ENCODE measurements at regions not wholly inside any gene's neighbourhood (a gene's known extent, or its start where the extent isn't known, plus 50 kb on each side); places are given as distances from the start of the nearest gene placed in this dataset.

DNA sequence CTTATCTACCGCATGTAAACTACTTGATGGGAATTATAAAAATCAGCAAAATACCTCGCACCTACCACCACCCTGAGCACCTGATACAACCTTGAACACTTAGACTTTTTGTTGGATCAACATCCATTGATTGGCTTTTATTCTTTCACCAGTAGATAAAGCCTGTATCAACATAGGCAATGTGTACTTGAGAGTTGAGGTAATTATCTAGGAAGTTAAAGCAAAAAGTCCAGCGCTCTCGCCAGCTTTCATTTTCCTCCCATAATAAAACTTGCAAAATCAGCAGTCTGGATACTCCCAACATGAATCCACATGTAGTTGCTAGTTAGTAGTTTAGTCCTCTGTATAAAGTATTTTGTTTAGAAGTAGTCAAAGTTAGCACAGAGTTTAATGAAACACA lies 132.0 kb upstream of the PRDM1 start:
- H3K4me3 ChIP-seq, result no peak overlapping the region
- no peaks in the 10 kb centered on the region for H3K36me3 ChIP-seq
- intact Hi-C loops (cut with DNase I), result no loop called here
- no peaks in the 10 kb centered on the region for H3K27me3 ChIP-seq (ENCODE audit: low read depth)
- H3K4me1 ChIP-seq, result no peaks in the 10 kb centered on the region
- DNase-seq, result no peak
- no peak for ATAC-seq
- H3K9me3 ChIP-seq, result no peaks in the 10 kb centered on the region
- TF ChIP-seq, protein P1, sequence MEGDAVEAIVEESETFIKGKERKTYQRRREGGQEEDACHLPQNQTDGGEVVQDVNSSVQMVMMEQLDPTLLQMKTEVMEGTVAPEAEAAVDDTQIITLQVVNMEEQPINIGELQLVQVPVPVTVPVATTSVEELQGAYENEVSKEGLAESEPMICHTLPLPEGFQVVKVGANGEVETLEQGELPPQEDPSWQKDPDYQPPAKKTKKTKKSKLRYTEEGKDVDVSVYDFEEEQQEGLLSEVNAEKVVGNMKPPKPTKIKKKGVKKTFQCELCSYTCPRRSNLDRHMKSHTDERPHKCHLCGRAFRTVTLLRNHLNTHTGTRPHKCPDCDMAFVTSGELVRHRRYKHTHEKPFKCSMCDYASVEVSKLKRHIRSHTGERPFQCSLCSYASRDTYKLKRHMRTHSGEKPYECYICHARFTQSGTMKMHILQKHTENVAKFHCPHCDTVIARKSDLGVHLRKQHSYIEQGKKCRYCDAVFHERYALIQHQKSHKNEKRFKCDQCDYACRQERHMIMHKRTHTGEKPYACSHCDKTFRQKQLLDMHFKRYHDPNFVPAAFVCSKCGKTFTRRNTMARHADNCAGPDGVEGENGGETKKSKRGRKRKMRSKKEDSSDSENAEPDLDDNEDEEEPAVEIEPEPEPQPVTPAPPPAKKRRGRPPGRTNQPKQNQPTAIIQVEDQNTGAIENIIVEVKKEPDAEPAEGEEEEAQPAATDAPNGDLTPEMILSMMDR (IDR thresholded peaks at IDR 0.05), result no peak
- H3K27ac ChIP-seq, result no peak overlapping the region

DNA sequence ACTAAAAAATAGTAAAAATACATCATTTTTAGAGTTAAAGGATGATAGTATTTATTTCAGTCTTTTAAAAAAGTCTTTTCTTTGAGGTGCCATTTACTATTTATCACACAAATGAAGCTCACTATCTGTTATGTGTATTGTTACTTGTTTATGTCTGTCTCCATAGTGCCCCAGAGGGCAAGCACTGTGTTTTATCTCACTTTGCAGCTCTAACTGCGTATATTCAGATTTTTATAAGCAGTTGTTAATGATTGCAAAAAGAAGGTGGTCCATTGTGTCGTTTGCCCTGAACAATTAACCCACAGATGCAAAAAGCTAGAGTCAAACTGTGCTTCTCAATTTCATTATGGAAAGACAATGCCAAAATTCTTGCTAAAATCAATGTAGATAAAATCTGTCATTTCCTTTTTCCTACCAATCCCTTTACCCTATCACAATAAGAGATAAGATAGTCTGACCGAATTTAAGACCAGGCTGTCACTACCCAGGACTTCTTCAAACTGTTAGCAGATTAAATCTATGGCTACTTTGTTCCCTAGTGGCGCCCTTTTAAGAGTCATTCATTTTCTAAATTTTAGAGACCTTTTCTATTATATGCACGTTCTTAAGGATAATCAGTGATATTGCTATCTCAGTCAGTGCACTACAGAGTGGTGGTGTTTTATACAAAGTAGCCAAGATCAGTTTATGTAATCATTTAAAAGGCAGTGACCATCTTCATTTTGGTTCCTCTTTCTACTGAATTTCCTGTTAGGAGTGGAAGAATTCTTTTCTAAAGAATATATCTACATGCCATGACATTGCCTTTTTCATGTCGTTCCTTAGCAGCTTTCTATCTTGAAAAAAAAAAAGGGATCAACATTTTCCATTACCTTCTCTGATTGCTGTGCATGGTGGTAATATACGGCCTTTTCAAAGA lies 133.1 kb upstream of the PRDM1 start:
- Histone ChIP-seq H3K4me3 (no peak overlapping the region), H3K27ac (no peak overlapping the region), H3K4me1 (no peaks in the 10 kb centered on the region), H3K9me3 (no peaks in the 10 kb centered on the region), H3K27me3 (ENCODE audit: low read depth) (no peaks in the 10 kb centered on the region), H3K36me3 (no peaks in the 10 kb centered on the region)
- DNase-seq (no peak), ATAC-seq (no peak)
- TF ChIP-seq, protein P1 (IDR thresholded peaks at IDR 0.05), result no peak
- intact Hi-C loops (cut with DNase I), result no loop called here

DNA sequence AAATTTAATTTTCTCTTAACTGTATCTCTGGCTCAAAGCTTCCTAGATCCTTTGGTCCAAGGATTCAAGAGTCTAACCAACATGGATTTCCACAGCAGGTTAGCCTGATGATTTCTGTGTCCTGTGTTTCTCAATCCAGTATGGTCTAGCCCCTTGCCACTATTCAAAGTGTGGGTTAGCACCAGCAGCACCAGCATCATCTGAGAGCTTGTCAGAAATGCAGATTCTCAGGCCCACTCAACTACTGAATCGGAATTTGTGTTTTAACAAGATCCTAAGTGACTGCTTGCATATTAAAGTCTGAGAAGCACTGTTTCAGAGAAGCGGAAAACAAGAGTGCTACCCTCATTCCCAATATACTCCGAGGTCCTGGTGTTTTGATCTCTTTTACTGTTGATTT lies 133.8 kb upstream of the PRDM1 start:
- no peaks in the 10 kb centered on the region for H3K27me3 ChIP-seq (ENCODE audit: low read depth)
- no peaks in the 10 kb centered on the region for H3K4me1 ChIP-seq
- H3K27ac ChIP-seq, result no peak overlapping the region
- no peak overlapping the region for H3K4me3 ChIP-seq
- DNase-seq, result no peak
- TF ChIP-seq, protein P1 (IDR thresholded peaks at IDR 0.05), result no peak
- no peak for ATAC-seq
- intact Hi-C loops (cut with DNase I), result no loop called here
- no peaks in the 10 kb centered on the region for H3K9me3 ChIP-seq
- H3K36me3 ChIP-seq, result no peaks in the 10 kb centered on the region

DNA sequence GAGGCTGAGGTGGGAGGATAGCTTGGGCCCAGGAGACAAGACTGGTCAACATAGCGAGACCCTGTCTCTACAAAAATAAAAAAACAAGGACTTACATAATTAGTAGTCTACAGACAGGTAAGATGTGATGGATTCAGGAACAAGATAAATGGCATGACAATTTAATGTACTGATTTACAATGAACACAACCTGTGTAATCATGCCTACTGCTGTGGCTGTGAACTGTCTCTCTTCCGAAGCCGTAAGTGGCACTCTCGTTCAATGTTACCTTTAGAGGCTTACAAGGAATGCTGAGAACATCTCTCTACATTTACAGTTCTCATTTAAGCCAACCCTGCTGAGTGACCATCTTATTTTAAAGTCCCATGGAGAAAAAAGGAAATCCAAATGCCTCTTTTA lies 134.8 kb upstream of the PRDM1 start:
- intact Hi-C loops (cut with DNase I), result no loop called here
- H3K36me3 ChIP-seq, result no peaks in the 10 kb centered on the region
- no peak for ATAC-seq

DNA sequence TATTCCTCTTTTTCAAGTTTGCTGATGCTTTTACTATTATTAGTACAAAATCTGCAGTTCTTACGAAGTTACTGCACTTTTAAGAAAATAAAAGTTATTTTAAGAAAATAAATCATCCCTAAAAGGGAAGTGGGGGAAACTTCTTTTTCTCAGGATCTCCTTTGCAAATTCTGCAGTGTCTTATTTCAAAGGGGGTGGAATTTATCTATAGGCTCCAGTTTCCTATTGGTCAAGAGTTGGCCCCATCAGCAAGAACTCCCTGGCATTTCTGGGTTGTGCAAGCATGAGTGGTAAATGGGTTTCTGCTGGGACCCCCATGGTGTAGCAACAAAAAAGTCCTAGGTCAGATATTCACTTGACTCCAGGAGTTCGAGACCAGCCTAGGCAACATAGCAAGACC lies 136.3 kb upstream of the PRDM1 start:
- ATAC-seq, result no peak
- intact Hi-C loops (cut with DNase I), result no loop called here
- H3K27ac ChIP-seq, result no peak overlapping the region

More for the DNA sequence above, 134.8 kb upstream of the PRDM1 start:
- no peak overlapping the region for H3K4me3 ChIP-seq
- no peak overlapping the region for H3K27ac ChIP-seq
- no peaks in the 10 kb centered on the region for H3K9me3 ChIP-seq
- TF ChIP-seq, protein P1 (IDR thresholded peaks at IDR 0.05), result no peak
- DNase-seq, result no peak
- H3K27me3 ChIP-seq (ENCODE audit: low read depth), result no peaks in the 10 kb centered on the region
- H3K4me1 ChIP-seq, result no peaks in the 10 kb centered on the region

More for the DNA sequence above, 136.3 kb upstream of the PRDM1 start:
- Histone ChIP-seq H3K36me3 (no peaks in the 10 kb centered on the region), H3K27me3 (ENCODE audit: low read depth) (no peaks in the 10 kb centered on the region), H3K4me3 (no peak overlapping the region), H3K4me1 (no peaks in the 10 kb centered on the region), H3K9me3 (no peaks in the 10 kb centered on the region)
- TF ChIP-seq, protein P1 (IDR thresholded peaks at IDR 0.05), result no peak
- DNase-seq, result no peak

Data from lower lobe of right lung (tissue), 2 donors.